HTR-8/SVneo (cell line): ENCODE measurements at regions not wholly inside any gene's neighbourhood (a gene's known extent, or its start where the extent isn't known, plus 50 kb on each side); places are given as distances from the start of the nearest gene placed in this dataset.
A peak's percentile ranks its signal among the peaks of the same experiment; 100 is the strongest.

Experiments used
- DNase-seq: peaks from one replicate; pipeline ENCODE4 v3.0.0; 2011; ENCODE audit warnings: low spot score, mixed read lengths; ENCODE audit not compliant: insufficient read length
- FAIRE-seq: peaks from 2 replicates; lab custom pipeline; 2011; peaks lifted over from hg19 to GRCh38; lab: Jason Lieb, UNC

GRCh38 chr12:45663455-45663854 lies 66.1 kb upstream of the ARID2 start:
- DNase-seq (no peak), FAIRE-seq (no peak)

GRCh38 chr12:45665941-45666340 lies 63.6 kb upstream of the ARID2 start:
- no peak for FAIRE-seq
- no peak for DNase-seq

- DNase-seq = no peak
- FAIRE-seq = peak; percentile 55
These were observed 63.1 kb upstream of the ARID2 start for GRCh38 chr12:45666396-45666795.

GRCh38 chr12:45666816-45667215 lies 62.7 kb upstream of the ARID2 start:
- no peak for FAIRE-seq
- DNase-seq = no peak

GRCh38 chr12:45667761-45668160 lies 61.7 kb upstream of the ARID2 start:
- DNase-seq (no peak), FAIRE-seq (no peak)

DNA sequence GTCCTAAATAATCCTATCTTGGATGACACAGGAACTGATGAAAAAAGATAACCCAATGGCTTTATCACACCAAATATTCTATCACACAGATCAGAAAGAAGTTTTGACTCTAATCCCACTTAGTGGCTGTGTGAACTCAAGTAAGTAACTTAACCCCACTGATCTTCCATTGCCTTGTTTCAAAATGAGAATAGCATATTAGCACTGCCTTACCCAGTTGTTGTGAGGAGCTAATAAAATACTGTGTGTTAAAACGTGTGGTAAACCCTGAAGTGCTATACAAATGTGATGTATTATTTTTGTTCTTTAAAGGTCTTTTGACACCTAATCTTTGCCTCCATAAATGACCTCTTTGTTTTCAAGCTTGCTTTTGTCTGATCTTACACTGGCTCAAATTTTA lies 60.9 kb upstream of the ARID2 start:
- FAIRE-seq = peak; percentile 44

GRCh38 chr12:45669093-45669492 lies 60.4 kb upstream of the ARID2 start:
- DNase-seq = no peak
- FAIRE-seq = no peak

More for the DNA sequence above, 60.9 kb upstream of the ARID2 start:
- no peak for DNase-seq

GRCh38 chr12:45669792-45670191 lies 59.7 kb upstream of the ARID2 start:
- no peak for FAIRE-seq
- DNase-seq = no peak

- DNase-seq (no peak), FAIRE-seq (no peak)
These were observed 59.0 kb upstream of the ARID2 start for GRCh38 chr12:45670346-45671065.

- DNase-seq (peak; percentile 31), FAIRE-seq (no peak)
These were observed 58.3 kb upstream of the ARID2 start for GRCh38 chr12:45671254-45671653.

GRCh38 chr12:45674181-45674977 lies 55.1 kb upstream of the ARID2 start:
- peak; percentile 70 for FAIRE-seq
- DNase-seq = peak; percentile 45

DNA sequence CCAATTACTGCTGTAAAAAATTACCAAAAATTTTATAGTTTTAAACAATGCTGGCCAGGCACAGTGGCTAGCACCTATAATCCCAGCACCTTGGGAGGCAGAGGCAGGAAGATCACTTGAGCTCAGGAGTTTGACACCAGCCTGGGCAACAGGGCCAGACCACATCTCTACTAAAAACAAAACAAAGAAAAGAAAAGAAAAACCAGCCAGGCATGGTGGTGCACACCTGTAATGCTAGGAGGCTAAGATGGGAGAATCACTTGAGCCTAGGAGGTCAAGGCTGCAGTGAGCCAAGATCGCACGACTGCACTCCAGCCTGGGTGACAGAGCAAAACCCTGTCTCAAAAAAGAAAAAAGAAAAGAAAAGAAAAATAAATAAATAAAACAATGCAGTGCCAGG lies 54.0 kb upstream of the ARID2 start:
- no peak for FAIRE-seq
- DNase-seq = no peak
